ENCODE measurements at regions not wholly inside any gene's neighbourhood (a gene's known extent, or its start where the extent isn't known, plus 50 kb on each side); places are given as distances from the start of the nearest gene placed in this dataset.

DNA sequence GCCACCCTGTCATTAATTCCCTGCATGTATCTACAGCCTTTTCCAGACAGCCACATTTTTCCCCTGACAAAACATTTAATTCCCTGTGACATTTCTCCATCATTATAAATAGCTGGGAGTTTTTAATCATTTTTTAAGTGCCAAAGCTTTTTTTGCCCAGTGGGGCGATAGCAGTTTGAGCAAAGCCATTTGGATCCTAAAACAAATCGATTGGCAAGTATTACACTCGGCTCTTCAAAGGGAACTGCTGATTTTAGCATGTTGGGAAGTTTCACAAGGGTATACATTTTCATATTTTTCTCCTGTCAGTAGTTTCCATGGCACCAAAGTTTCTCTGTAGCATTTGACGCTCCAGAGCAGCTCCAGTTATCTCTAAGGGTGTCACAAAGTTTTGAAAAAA, 210.8 kb downstream of the HIPK3 start:
- H3K4me3 ChIP-seq (ENCODE audit: low read depth, low read length) = no peak overlapping the region
- in situ Hi-C loops (cut with HindIII; ENCODE audit: low sequenced_read_pairs) = no loop called here

DNA sequence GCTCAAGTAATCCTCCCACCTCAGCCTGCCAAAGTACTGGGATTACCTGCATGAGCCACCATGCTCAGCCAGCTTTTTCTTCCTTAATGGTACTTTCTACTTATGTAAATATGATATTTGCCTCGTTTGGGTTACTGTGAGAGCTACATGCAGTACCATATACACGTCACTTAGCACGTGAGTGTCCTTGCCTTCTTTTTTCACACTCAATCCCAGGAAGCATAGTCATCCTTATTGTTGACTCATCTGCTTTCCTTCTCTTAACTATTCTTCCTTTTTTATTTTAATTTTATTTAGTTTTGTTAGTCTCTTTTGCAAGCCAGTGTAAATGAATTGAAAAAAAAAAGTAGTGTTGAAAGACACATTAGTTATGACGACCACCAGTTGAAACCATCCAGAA, 205.9 kb downstream of the HIPK3 start:
- in situ Hi-C loops (cut with HindIII; ENCODE audit: low sequenced_read_pairs) = no loop called here
- TF ChIP-seq, protein P1, sequence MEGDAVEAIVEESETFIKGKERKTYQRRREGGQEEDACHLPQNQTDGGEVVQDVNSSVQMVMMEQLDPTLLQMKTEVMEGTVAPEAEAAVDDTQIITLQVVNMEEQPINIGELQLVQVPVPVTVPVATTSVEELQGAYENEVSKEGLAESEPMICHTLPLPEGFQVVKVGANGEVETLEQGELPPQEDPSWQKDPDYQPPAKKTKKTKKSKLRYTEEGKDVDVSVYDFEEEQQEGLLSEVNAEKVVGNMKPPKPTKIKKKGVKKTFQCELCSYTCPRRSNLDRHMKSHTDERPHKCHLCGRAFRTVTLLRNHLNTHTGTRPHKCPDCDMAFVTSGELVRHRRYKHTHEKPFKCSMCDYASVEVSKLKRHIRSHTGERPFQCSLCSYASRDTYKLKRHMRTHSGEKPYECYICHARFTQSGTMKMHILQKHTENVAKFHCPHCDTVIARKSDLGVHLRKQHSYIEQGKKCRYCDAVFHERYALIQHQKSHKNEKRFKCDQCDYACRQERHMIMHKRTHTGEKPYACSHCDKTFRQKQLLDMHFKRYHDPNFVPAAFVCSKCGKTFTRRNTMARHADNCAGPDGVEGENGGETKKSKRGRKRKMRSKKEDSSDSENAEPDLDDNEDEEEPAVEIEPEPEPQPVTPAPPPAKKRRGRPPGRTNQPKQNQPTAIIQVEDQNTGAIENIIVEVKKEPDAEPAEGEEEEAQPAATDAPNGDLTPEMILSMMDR (IDR thresholded peaks at IDR 0.05; ENCODE audit: low read depth, low read length) = no peak
- DNase-seq (ENCODE audit: low read depth, low spot score) = no peak
- no peak overlapping the region for H3K4me3 ChIP-seq (ENCODE audit: low read depth, low read length)

More for the DNA sequence above, 210.8 kb downstream of the HIPK3 start:
- DNase-seq (ENCODE audit: low read depth, low spot score) = no peak
- TF ChIP-seq, protein P1 (IDR thresholded peaks at IDR 0.05; ENCODE audit: low read depth, low read length) = no peak

DNA sequence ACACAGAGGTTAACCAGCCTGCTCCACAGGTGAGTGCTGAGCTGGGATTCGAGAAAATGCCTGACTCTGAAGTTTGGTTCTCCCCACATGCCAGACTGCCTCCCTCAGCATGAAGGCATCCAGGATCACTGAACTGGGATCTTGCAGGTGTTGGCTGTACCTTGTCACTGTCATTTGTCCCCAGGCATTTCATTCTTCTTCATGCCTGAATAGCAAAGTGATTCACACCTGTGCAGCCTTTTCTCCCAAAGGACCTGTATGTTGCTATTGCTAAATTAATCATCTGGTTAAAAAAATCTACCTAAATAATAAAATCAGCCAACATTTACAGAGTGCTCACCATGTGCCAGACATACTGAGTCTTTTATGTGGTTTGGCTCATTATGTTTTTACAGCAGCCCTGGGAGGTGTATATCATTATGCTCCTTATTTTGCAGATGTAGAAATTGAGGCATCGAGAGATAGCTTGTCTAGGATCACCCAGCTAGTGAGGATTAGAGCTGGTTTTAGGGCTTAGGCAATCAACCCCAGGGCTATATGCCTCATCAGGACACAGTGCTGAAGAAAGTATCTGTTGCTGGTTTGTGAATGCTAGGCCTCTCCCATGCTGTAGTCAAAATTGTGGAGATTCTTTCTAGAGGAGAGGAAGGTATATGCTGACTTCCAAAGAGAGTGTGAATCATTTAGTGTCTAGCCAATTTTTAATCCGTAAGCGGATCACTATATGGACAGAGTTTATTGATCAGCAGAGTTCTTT, 204.4 kb downstream of the HIPK3 start:
- in situ Hi-C loops (cut with HindIII; ENCODE audit: low sequenced_read_pairs) = no loop called here
- no peak overlapping the region for H3K4me3 ChIP-seq (ENCODE audit: low read depth, low read length)
- no peak for DNase-seq (ENCODE audit: low read depth, low spot score)
- TF ChIP-seq, protein P1 (IDR thresholded peaks at IDR 0.05; ENCODE audit: low read depth, low read length) = no peak

DNA sequence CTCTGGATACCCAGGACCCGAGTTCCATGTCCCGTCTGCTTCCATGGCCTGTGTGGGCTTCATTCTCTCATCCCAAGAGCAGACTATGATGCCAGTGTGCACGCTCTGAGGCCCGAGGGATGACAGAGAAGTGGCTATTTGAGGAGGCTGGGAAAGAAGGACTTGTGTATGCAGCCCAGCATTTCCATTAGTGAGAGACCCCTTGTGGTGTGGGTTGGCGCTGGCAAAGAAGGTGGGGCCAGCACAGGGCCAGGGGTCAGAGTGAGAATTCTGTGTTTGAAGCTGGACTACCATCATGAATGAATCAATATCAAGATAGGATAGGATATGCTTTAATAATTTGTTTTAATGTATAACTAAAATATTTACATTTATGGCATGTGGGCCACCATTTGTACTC, 200.8 kb downstream of the HIPK3 start:
- H3K4me3 ChIP-seq (ENCODE audit: low read depth, low read length) = no peak overlapping the region
- TF ChIP-seq, protein P1 (IDR thresholded peaks at IDR 0.05; ENCODE audit: low read depth, low read length) = no peak
- no peak for DNase-seq (ENCODE audit: low read depth, low spot score)
- in situ Hi-C loops (cut with HindIII; ENCODE audit: low sequenced_read_pairs) = no loop called here

DNA sequence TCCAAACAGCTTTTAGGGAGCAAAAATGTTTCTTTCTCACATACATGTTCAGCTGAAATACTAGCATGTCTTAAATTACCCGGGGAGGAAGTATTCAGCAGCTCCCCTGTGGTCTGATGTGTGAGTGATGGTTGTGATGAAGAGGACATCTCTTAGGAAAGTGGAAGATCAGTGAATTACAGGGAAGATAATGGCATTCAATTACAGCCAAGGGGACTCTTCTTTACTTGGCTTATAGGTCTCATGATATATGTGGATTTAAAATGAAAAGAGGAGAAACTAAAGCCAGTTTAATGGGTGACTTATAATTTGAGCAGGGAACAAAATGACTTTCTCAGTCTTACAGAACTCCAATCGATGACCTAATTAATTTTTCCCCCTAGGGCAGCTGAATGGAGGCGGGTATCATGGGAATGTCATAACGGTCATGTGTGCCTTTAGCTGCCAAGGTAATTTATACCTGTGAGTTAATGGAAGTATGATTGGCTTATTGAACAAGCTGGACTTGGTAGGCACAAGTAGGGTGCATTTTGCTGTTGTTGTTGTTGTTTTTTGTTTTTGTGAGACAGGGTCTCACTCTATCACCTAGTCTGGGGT, 198.8 kb downstream of the HIPK3 start:
- TF ChIP-seq, protein P1 (IDR thresholded peaks at IDR 0.05; ENCODE audit: low read depth, low read length) = no peak
- in situ Hi-C loops (cut with HindIII; ENCODE audit: low sequenced_read_pairs) = no loop called here
- no peak for DNase-seq (ENCODE audit: low read depth, low spot score)
- no peak overlapping the region for H3K4me3 ChIP-seq (ENCODE audit: low read depth, low read length)

DNA sequence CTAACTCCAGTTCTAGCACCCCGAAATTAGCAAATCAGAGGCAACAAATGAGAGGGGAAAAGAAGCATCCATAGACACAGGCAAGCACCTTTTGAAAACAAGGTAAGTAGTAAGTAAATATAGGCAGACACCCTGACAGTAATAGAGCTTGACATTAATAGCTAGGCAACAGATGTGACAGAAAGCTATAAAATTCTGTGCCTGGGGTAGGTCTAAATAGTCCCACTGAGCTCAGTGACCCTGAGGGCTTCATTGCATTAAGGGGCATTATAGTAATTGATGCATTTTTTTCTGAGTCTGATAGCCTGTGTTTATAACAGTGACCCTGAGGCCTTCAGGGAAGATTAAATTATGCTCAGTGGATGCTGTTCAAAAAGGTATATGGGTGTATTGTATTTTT, 197.1 kb downstream of the HIPK3 start:
- no peak for DNase-seq (ENCODE audit: low read depth, low spot score)
- H3K4me3 ChIP-seq (ENCODE audit: low read depth, low read length) = no peak overlapping the region
- in situ Hi-C loops (cut with HindIII; ENCODE audit: low sequenced_read_pairs) = no loop called here
- TF ChIP-seq, protein P1 (IDR thresholded peaks at IDR 0.05; ENCODE audit: low read depth, low read length) = no peak
